Fibroblast of villous mesenchyme (primary cell): ENCODE measurements at regions not wholly inside any gene's neighbourhood (a gene's known extent, or its start where the extent isn't known, plus 50 kb on each side); places are given as distances from the start of the nearest gene placed in this dataset.

ENCODE experiments used
- DNase-seq: peaks from one replicate; pipeline ENCODE4 v3.0.0-alpha.2; 2010; ENCODE audit warnings: low read depth
- H3K4me3 ChIP-seq: 2 replicates; pipeline ENCODE4 v1.5.1; 2011; ENCODE audit warnings: low read depth, mild to moderate bottlenecking, low read length
- TF ChIP-seq, protein P1 (sequence below): IDR thresholded peaks from 2 replicates; pipeline ENCODE4 v1.5.1; 2012; ENCODE audit warnings: low read depth, mild to moderate bottlenecking, low read length; ENCODE audit not compliant: insufficient read depth

DNA sequence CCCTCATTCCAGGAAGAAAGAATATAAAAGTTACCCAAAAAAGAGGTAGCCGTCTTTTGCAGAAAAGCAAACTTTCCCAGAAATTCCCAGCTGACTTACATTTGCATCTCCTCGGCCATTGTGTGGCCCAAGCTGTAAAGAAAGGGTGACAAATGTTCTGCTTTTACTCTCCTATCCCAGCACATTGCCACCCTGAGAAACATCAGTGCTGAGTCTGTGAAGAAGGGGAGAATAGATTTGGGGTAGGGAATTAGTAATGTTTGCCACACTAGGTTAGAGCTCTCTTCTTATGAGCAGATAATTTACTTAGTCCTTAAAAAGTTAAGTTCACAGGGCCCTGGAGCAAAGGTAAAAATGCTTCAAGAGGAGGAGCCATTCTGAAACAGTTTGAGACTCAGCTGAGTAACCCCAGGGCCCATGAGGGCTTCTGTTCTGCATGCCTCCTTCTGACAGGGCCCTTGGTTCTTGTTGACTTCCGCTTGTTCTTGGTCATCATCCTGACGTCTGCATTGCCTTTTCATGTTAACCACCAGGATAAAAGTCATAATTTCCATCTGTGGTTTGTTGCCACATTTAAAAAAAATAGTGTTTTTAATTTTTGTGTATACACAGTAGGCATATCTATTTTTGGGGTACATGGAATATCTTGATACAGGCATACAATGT is 550.7 kb downstream of the RNF144A start:
- no peak overlapping the region for H3K4me3 ChIP-seq
- no peak for DNase-seq
- TF ChIP-seq, protein P1, sequence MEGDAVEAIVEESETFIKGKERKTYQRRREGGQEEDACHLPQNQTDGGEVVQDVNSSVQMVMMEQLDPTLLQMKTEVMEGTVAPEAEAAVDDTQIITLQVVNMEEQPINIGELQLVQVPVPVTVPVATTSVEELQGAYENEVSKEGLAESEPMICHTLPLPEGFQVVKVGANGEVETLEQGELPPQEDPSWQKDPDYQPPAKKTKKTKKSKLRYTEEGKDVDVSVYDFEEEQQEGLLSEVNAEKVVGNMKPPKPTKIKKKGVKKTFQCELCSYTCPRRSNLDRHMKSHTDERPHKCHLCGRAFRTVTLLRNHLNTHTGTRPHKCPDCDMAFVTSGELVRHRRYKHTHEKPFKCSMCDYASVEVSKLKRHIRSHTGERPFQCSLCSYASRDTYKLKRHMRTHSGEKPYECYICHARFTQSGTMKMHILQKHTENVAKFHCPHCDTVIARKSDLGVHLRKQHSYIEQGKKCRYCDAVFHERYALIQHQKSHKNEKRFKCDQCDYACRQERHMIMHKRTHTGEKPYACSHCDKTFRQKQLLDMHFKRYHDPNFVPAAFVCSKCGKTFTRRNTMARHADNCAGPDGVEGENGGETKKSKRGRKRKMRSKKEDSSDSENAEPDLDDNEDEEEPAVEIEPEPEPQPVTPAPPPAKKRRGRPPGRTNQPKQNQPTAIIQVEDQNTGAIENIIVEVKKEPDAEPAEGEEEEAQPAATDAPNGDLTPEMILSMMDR, result no peak

DNA sequence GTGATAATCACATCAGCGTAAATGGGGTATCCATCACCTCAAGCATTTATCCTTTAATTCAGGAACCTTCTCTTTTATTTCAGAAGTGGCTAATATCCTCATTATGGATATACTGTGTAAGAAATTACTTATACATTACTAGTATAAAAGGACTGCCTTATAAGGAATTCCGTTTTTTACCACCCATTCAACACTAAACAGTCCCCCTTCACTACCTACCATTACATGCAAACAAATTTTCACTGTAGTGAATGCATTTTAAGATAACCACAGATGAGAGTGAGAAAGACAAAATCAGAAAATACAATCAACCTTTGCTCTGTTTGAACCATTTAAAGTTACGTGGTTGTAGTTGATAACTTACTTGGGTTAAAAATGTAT is 551.2 kb downstream of the RNF144A start:
- TF ChIP-seq, protein P1, result no peak
- DNase-seq, result no peak
- H3K4me3 ChIP-seq, result no peak overlapping the region

DNA sequence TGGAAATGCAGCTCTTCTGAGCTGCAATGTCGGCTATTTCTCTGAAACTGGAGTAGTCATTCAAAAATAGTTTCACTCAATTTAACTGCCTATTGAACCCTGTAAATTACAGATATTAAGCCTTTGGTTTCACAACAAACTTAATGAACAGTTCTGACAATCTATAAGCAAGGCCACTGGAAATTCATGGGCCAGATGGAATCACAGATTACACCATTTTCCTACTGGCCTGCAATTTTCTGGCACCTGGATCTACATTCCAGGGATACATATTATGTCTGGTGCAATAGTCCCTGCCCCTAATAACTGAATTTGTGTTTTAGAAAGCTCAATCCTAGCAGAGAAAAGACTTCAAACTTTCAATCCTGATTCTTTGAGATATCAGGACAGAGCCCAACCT is 551.7 kb downstream of the RNF144A start:
- DNase-seq, result no peak
- TF ChIP-seq, protein P1, result no peak
- H3K4me3 ChIP-seq, result no peak overlapping the region

DNA sequence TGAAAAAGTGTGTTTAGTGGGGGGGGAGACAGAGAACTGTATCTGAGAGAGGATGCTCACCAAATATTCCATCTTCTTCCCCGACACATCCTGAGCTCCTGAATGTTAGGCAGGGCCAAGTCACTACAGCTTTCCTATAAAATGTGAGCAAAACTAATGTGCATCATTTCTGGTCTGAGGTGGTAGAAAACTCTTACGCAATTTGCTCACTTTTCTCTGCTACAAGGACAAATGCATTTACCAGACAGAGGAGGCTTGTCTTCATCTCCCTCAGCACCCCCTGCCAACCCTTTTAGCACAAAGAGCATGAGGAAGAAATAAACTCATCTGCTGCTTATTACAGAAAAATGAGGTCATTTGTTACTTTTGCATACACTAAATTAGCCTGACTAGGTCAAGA is 554.0 kb downstream of the RNF144A start:
- TF ChIP-seq, protein P1, result no peak

DNA sequence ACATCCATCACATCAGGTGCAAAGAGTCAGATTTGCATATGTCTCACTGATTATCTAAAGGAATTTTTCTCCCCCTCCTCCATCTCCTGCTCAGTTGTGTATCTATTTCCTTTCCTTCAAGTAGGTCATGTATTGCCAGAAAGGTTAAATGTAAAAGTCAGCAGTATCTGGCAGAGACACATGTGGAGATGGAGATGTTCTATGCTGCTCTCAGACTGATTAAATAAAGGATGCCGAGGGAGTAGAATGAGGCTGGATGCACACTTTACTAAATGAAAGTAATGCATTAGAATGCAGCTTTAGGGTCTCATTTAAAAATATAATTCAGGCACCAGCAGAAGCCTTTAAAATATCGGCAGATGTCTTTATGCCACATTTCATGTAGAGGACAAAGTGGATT is 555.3 kb downstream of the RNF144A start:
- no peak overlapping the region for H3K4me3 ChIP-seq
- no peak for DNase-seq
- TF ChIP-seq, protein P1, result no peak

More for the DNA sequence above, 554.0 kb downstream of the RNF144A start:
- DNase-seq, result no peak
- no peak overlapping the region for H3K4me3 ChIP-seq

DNA sequence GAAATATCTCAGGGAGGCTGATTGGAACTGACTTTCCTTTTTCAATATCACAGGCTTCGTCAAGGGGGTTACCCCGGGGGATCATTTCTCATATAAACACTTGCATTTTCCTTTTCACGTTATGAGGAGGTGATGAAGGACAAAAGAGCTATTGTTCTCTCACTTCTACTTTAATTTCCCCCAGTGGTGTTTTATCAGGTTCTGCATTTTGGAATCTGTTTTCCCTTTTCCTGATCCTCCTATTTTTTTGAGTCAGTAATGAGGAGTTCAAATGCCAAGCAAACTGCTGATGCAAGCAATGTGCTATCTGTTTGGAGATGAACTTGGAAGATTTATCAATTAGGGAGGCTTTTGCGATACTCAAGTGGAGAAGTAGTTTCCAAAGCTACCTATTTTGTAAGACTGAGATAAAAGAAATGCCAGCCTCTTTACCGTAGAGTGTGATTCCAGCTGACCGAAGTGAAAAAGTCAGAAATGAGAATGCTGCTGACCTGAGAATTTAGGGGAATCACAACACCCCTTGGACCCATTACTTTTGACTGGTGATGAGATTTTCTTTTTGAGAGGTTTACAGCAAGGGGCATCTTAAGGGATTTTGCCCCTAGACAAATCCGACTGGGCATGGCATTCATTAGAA is 556.0 kb downstream of the RNF144A start:
- TF ChIP-seq, protein P1, result no peak
- no peak overlapping the region for H3K4me3 ChIP-seq
- no peak for DNase-seq
